HepG2 (cell line): ENCODE measurements at regions not wholly inside any gene's neighbourhood (a gene's known extent, or its start where the extent isn't known, plus 50 kb on each side); places are given as distances from the start of the nearest gene placed in this dataset.

ENCODE experiments used
- ATAC-seq: fragments of 200-7000 bp; cut with Tn5 transposase; 3 replicates; pipeline ENCODE4 v1.9.1; 2020; ENCODE audit warnings: mild to moderate bottlenecking, moderate library complexity
- BruUV-seq: library from RNA; stranded (reverse); fragments of 400-500 nt; replicated peaks from 2 replicates; lab custom pipeline; 2021; lab: Mats Ljungman, UMichigan
- CTCF ChIA-PET: fragments of 300-600 bp; formaldehyde crosslinking; extraction: SDS; loops from one replicate; lab custom pipeline; 2021; ENCODE audit warnings: low total read pairs, inconsistent platforms, low intra/inter-chr PET ratio; lab: Yijun Ruan, JAX
- POLR2A ChIA-PET: fragments of 350-600 bp; sonication (Branson Sonifier 250); formaldehyde crosslinking; loops from one replicate; lab custom pipeline; 2020; ENCODE audit warnings: antibody characterized with exemption, inconsistent platforms; lab: Yijun Ruan, JAX
- DNase-seq: peaks from one replicate; pipeline ENCODE4 v3.0.0-alpha.2; 2015; ENCODE audit warnings: low spot score
- FAIRE-seq: peaks from 3 replicates; lab custom pipeline; 2011; peaks lifted over from hg19 to GRCh38; lab: Jason Lieb, UNC
- H2AFZ ChIP-seq: one replicate; pipeline ENCODE4 v1.6.1; 2011; ENCODE audit warnings: low read length, inconsistent platforms
- H3K27ac ChIP-seq: fragments of 300-600 bp; 3 replicates; pipeline ENCODE4 v1.8.0; 2011; ENCODE audit warnings: mixed run types, mild to moderate bottlenecking, mixed read lengths, low read length, inconsistent platforms; ENCODE audit not compliant: insufficient read depth; ENCODE audit errors: extremely low read length
- H3K27me3 ChIP-seq, 2 experiments: fragments of 200-600 bp in 1 of 2; 2 replicates in 1 of 2; 3 replicates in 1 of 2; pipeline versions ENCODE4 v1.6.0 to v1.8.0; 2011; ENCODE audit warnings: low read length in 2 of 2, mild to moderate bottlenecking in 2 of 2, moderate library complexity in 2 of 2, inconsistent platforms in 1 of 2; ENCODE audit not compliant: insufficient read depth in 2 of 2, control insufficient read depth in 1 of 2
- H3K36me3 ChIP-seq, 2 experiments: fragments of 200-600 bp in 1 of 2; replicated peaks in 1 of 2; 2 replicates in 1 of 2; 3 replicates in 1 of 2; pipeline versions ENCODE4 v1.5.1 to v1.8.0; 2011; ENCODE audit warnings: low read length in 2 of 2, inconsistent platforms in 1 of 2; ENCODE audit not compliant: insufficient read depth in 2 of 2, control insufficient read depth in 1 of 2
- H3K4me1 ChIP-seq: 2 replicates; pipeline ENCODE4 v1.5.1; 2012; ENCODE audit warnings: low read length, inconsistent platforms; ENCODE audit not compliant: insufficient read depth
- H3K4me2 ChIP-seq: 2 replicates; pipeline ENCODE4 v1.6.0; 2011; ENCODE audit warnings: low read depth, low read length, inconsistent platforms
- H3K4me3 ChIP-seq, 3 experiments: fragments of 200-600 bp in 1 of 3; sonication (generic), shearing (Covaris generic) in 1 of 3; replicated peaks in 1 of 3; 2 replicates each; pipeline ENCODE4 v1.5.1; 2011 to 2016; ENCODE audit warnings: low read length in 3 of 3, inconsistent platforms in 2 of 3, low read depth in 2 of 3, mild to moderate bottlenecking in 2 of 3, control low read depth in 1 of 3, mixed read lengths in 1 of 3; ENCODE audit not compliant: insufficient read depth in 1 of 3
- H3K79me2 ChIP-seq: one replicate; pipeline ENCODE4 v1.6.1; 2011; ENCODE audit warnings: low read length, inconsistent platforms; ENCODE audit not compliant: insufficient read depth
- H3K9ac ChIP-seq: 2 replicates; pipeline ENCODE4 v1.6.0; 2011; ENCODE audit warnings: mild to moderate bottlenecking, low read depth, low read length, inconsistent platforms; ENCODE audit not compliant: insufficient read depth
- H3K9me3 ChIP-seq: 2 replicates; pipeline ENCODE4 v1.5.1; 2012; ENCODE audit warnings: mild to moderate bottlenecking, low read length
- H4K20me1 ChIP-seq: 2 replicates; pipeline ENCODE4 v1.6.0; 2011; ENCODE audit warnings: inconsistent platforms, mild to moderate bottlenecking, low read length, moderate library complexity; ENCODE audit not compliant: insufficient read depth
- CBFB ChIP-seq: sonication (generic); formaldehyde crosslinking; IDR thresholded peaks from 2 replicates; pipeline ENCODE4 v1.4.0; 2020; ENCODE audit warnings: missing genetic modification reagents
- CEBPG ChIP-seq: IDR thresholded peaks from 2 replicates; pipeline ENCODE4 v1.6.1; 2016
- DNMT1 ChIP-seq: sonication (generic); formaldehyde crosslinking; IDR thresholded peaks from 2 replicates; pipeline ENCODE4 v1.5.1; 2020; ENCODE audit warnings: mild to moderate bottlenecking, missing genetic modification reagents
- HIC2 ChIP-seq: sonication (generic); formaldehyde crosslinking; IDR thresholded peaks from 2 replicates; pipeline ENCODE4 v1.9.0; 2022; ENCODE audit warnings: low read depth, missing genetic modification reagents
- MTA3 ChIP-seq: sonication (generic); formaldehyde crosslinking; IDR thresholded peaks from 2 replicates; pipeline ENCODE4 v1.4.0; 2020; ENCODE audit warnings: missing genetic modification reagents
- MXD3 ChIP-seq: IDR thresholded peaks from 2 replicates; pipeline ENCODE4 v1.6.1; 2016; ENCODE audit warnings: mild to moderate bottlenecking, missing biosample characterization, missing genetic modification reagents
- NFATC3 ChIP-seq: sonication (generic); formaldehyde crosslinking; IDR thresholded peaks from 2 replicates; pipeline ENCODE4 v1.5.1; 2020; ENCODE audit warnings: mild to moderate bottlenecking, missing genetic modification reagents
- NFKBIZ ChIP-seq: IDR thresholded peaks from 2 replicates; pipeline ENCODE4 v1.6.1; 2018; ENCODE audit warnings: missing genetic modification reagents, missing compliant biosample characterization
- PHF21A ChIP-seq: sonication (generic); formaldehyde crosslinking; IDR thresholded peaks from 2 replicates; pipeline ENCODE4 v1.5.0; 2020; ENCODE audit warnings: mild to moderate bottlenecking, missing genetic modification reagents
- ZBTB25 ChIP-seq: IDR thresholded peaks from 2 replicates; pipeline ENCODE4 v1.6.1; 2018; ENCODE audit warnings: missing genetic modification reagents
- ZNF746 ChIP-seq: sonication (generic); formaldehyde crosslinking; IDR thresholded peaks from 2 replicates; pipeline ENCODE4 v1.8.0; 2022; ENCODE audit warnings: mild to moderate bottlenecking, missing genetic modification reagents
- WGBS: methylation state at CpG from one replicate; pipeline ENCODE4 v1.1.6; 2017; ENCODE audit warnings: low lambda C conversion rate; 5-methylcytosine and 5-hydroxymethylcytosine counted together
- in situ Hi-C: cut with HindIII; loops from 2 replicates; pipeline ENCODE4 v1.10.0; 2017; ENCODE audit warnings: low pct_unique_long_range_greater_than_20kb; ENCODE audit not compliant: extremely low pct_ligation_motif_present
- intact Hi-C: fragments of 100-400 bp; cut with micrococcal nuclease; formaldehyde crosslinking; loops from one replicate; pipeline ENCODE4 v1.10.0; 2022; ENCODE audit not compliant: unreplicated experiment

GRCh38 chr6:91501930-91502329, 915.1 kb upstream of the MAP3K7 start:
- POLR2A ChIA-PET = no interaction called here
- no peak overlapping the region for H3K4me3 ChIP-seq
- no peak overlapping the region for H2AFZ ChIP-seq
- in situ Hi-C loops (no loop called here), intact Hi-C loops (no loop called here)
- no peak overlapping the region for H3K27ac ChIP-seq
- H3K27me3 ChIP-seq = no peaks in the 10 kb centered on the region
- no peak overlapping the region for H3K9ac ChIP-seq
- H4K20me1 ChIP-seq = no peaks in the 10 kb centered on the region
- H3K4me1 ChIP-seq = no peaks in the 10 kb centered on the region
- DNase-seq (no peak), ATAC-seq (no peak), FAIRE-seq (no peak)
- H3K79me2 ChIP-seq = no peaks in the 10 kb centered on the region
- TF ChIP-seq HIC2 (CRISPR knock-in tag) = no peak
- no peak for TF ChIP-seq MTA3
- TF ChIP-seq NFATC3 (CRISPR knock-in tag) = no peak
- no peak for TF ChIP-seq MXD3 (CRISPR knock-in tag)
- no peak for TF ChIP-seq DNMT1 (CRISPR knock-in tag)
- no peak for TF ChIP-seq NFKBIZ (CRISPR knock-in tag)
- no peak for TF ChIP-seq CEBPG
- TF ChIP-seq ZNF746 (CRISPR knock-in tag) = no peak
- no peak for TF ChIP-seq CBFB (CRISPR knock-in tag)
- no peak for TF ChIP-seq PHF21A
- TF ChIP-seq ZBTB25 (CRISPR knock-in tag) = no peak
- H3K4me2 ChIP-seq = no peak overlapping the region
- H3K9me3 ChIP-seq = no peaks in the 10 kb centered on the region
- WGBS = 24% methylated on average over 4 of the region's 4 CpGs
- CTCF ChIA-PET = no interaction called here
- H3K36me3 ChIP-seq = no peaks in the 10 kb centered on the region
- no TSS peak for BruUV-seq
